Activated naive CD8-positive, alpha-beta T cell (primary cell): ENCODE measurements at regions not wholly inside any gene's neighbourhood (a gene's known extent, or its start where the extent isn't known, plus 50 kb on each side); places are given as distances from the start of the nearest gene placed in this dataset.
A peak's percentile ranks its signal among the peaks of the same experiment; 100 is the strongest.

ENCODE experiments used
- H3K27ac Mint-ChIP-seq: one replicate; pipeline ENCODE4 v1.8.0; 2021; ENCODE audit warnings: mixed read lengths
- H3K27me3 Mint-ChIP-seq: one replicate; pipeline ENCODE4 v1.8.0; 2021; ENCODE audit warnings: mixed read lengths
- H3K36me3 Mint-ChIP-seq: one replicate; pipeline ENCODE4 v1.8.0; 2021; ENCODE audit warnings: mixed read lengths
- H3K4me1 Mint-ChIP-seq: one replicate; pipeline ENCODE4 v1.8.0; 2021; ENCODE audit warnings: low read depth, mixed read lengths
- H3K4me3 Mint-ChIP-seq: one replicate; pipeline ENCODE4 v1.8.0; 2021; ENCODE audit warnings: mild to moderate bottlenecking, mixed read lengths
- H3K9me3 Mint-ChIP-seq: one replicate; pipeline ENCODE4 v1.8.0; 2021; ENCODE audit warnings: low read depth, mixed read lengths

DNA sequence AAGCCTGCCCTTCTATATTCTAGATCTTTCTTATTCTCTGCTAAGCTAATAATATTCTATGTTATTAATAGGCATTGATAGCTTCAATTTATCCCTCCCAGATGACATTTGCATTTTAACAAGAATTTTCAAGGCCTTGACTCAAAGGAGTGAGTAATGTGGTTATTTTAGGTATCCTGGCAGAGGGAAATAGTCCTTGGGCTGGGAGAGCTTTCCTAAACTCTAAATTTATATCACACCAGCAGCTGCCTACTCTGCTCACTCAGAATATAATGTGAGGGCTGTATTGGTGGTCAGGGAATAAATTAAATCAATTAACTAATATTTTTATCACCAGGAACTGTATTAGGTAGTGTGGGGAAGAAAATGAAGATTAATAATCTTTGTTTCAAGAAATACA is 74.8 kb upstream of the ADAM23 start:
- no peaks in the 10 kb centered on the region for H3K36me3 Mint-ChIP-seq
- H3K4me1 Mint-ChIP-seq = no peaks in the 10 kb centered on the region
- H3K9me3 Mint-ChIP-seq = peaks cover 12% of the 10 kb centered on the region
- H3K27ac Mint-ChIP-seq = no peak overlapping the region
- no peak overlapping the region for H3K4me3 Mint-ChIP-seq
- no peaks in the 10 kb centered on the region for H3K27me3 Mint-ChIP-seq

DNA sequence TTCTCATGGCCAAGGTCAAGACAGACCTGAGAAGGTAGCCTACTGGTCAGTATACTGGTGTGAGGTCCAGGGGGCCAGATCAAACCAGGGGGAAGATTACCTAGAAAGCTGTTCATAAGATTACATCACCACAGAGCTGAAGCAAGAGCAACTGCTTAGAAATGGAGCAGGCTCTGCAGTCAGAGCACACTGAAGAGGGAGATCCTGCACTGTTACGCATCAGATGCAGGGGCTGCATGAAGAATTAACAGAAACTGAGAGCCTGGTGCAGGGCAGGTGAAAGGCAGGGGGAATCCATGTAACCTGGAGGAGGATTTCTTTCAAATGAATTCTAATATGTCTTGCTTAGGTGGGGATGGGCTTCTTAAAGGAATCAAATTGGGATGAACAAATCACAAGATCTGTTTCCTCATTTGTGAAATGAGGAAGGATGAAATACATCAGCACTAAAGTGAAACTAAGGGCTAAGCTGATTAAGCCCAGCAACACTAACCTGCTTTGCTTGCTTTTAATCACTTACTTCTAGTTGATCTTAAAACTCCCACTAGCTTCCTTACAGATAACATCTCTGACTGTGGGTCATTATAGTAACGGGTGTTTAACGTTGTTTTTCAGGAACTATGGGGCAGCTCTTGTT is 74.3 kb upstream of the ADAM23 start:
- H3K27ac Mint-ChIP-seq = no peak overlapping the region
- H3K9me3 Mint-ChIP-seq = peaks cover 16% of the 10 kb centered on the region
- peaks cover 1% of the 10 kb centered on the region for H3K27me3 Mint-ChIP-seq
- H3K4me3 Mint-ChIP-seq = no peak overlapping the region
- H3K4me1 Mint-ChIP-seq = no peaks in the 10 kb centered on the region
- H3K36me3 Mint-ChIP-seq = no peaks in the 10 kb centered on the region

- Mint-ChIP-seq H3K4me1 (no peaks in the 10 kb centered on the region), H3K27ac (no peak overlapping the region), H3K9me3 (peaks cover 29% of the 10 kb centered on the region), H3K4me3 (no peak overlapping the region), H3K36me3 (no peaks in the 10 kb centered on the region), H3K27me3 (peaks cover 8% of the 10 kb centered on the region)
Observed at GRCh38 chr2:206375956-206376355, 67.4 kb upstream of the ADAM23 start.

- Mint-ChIP-seq H3K9me3 (peaks cover 31% of the 10 kb centered on the region), H3K36me3 (no peaks in the 10 kb centered on the region), H3K4me1 (no peaks in the 10 kb centered on the region), H3K27ac (no peak overlapping the region), H3K4me3 (no peak overlapping the region), H3K27me3 (peaks cover 8% of the 10 kb centered on the region)
Observed at GRCh38 chr2:206378835-206379234, 64.5 kb upstream of the ADAM23 start.

DNA sequence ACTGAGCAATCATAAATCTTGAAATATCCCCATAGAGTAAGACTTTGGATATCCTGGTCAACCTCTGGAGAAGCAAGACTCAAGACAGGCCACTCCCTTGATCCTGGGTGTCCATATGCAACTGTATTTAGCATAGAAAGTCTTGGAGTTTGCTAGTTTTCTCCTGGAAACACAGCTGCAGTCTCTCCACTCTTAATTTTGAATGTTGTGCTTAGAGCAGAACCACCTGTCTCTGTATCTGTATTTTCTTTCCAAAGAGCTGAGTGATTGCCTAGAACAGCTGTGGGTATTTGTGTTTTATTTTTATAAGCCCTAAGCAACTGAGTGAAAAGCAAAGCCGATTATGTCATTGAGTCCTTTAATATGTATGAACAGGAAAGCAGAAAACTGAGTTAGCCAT is 64.1 kb upstream of the ADAM23 start:
- H3K27ac Mint-ChIP-seq = no peak overlapping the region
- H3K9me3 Mint-ChIP-seq = peaks cover 28% of the 10 kb centered on the region
- no peaks in the 10 kb centered on the region for H3K36me3 Mint-ChIP-seq
- no peak overlapping the region for H3K4me3 Mint-ChIP-seq
- peaks cover 4% of the 10 kb centered on the region for H3K27me3 Mint-ChIP-seq
- H3K4me1 Mint-ChIP-seq = no peaks in the 10 kb centered on the region

- peaks cover 4% of the 10 kb centered on the region for H3K27me3 Mint-ChIP-seq
- H3K27ac Mint-ChIP-seq = no peak overlapping the region
- H3K4me3 Mint-ChIP-seq = no peak overlapping the region
- H3K9me3 Mint-ChIP-seq = peaks cover 30% of the 10 kb centered on the region
- no peaks in the 10 kb centered on the region for H3K4me1 Mint-ChIP-seq
- H3K36me3 Mint-ChIP-seq = no peaks in the 10 kb centered on the region
Observed at GRCh38 chr2:206379886-206380285, 63.4 kb upstream of the ADAM23 start.

- H3K27ac Mint-ChIP-seq = no peak overlapping the region
- H3K9me3 Mint-ChIP-seq = peaks cover 17% of the 10 kb centered on the region
- no peaks in the 10 kb centered on the region for H3K4me1 Mint-ChIP-seq
Observed at GRCh38 chr2:206381881-206382280, 61.5 kb upstream of the ADAM23 start.

GRCh38 chr2:206383669-206384068 is 59.7 kb upstream of the ADAM23 start:
- H3K27me3 Mint-ChIP-seq = peaks cover 5% of the 10 kb centered on the region
- H3K4me1 Mint-ChIP-seq = no peaks in the 10 kb centered on the region
- no peak overlapping the region for H3K4me3 Mint-ChIP-seq
- H3K36me3 Mint-ChIP-seq = no peaks in the 10 kb centered on the region
- no peak overlapping the region for H3K27ac Mint-ChIP-seq
- H3K9me3 Mint-ChIP-seq = peaks cover 17% of the 10 kb centered on the region

More at GRCh38 chr2:206381881-206382280, 61.5 kb upstream of the ADAM23 start:
- H3K4me3 Mint-ChIP-seq = no peak overlapping the region
- no peaks in the 10 kb centered on the region for H3K36me3 Mint-ChIP-seq
- peaks cover 4% of the 10 kb centered on the region for H3K27me3 Mint-ChIP-seq

GRCh38 chr2:206387808-206388207 is 55.5 kb upstream of the ADAM23 start:
- H3K4me3 Mint-ChIP-seq = no peak overlapping the region

GRCh38 chr2:206388698-206389097 is 54.6 kb upstream of the ADAM23 start:
- H3K4me3 Mint-ChIP-seq = no peak overlapping the region
- no peaks in the 10 kb centered on the region for H3K36me3 Mint-ChIP-seq
- peaks cover 2% of the 10 kb centered on the region for H3K27me3 Mint-ChIP-seq
- peaks cover 4% of the 10 kb centered on the region for H3K9me3 Mint-ChIP-seq
- H3K4me1 Mint-ChIP-seq = no peaks in the 10 kb centered on the region
- no peak overlapping the region for H3K27ac Mint-ChIP-seq

More at GRCh38 chr2:206387808-206388207, 55.5 kb upstream of the ADAM23 start:
- H3K27me3 Mint-ChIP-seq = peaks cover 2% of the 10 kb centered on the region
- peak overlapping the region; percentile 34 for H3K27ac Mint-ChIP-seq
- H3K36me3 Mint-ChIP-seq = no peaks in the 10 kb centered on the region
- H3K9me3 Mint-ChIP-seq = peaks cover 4% of the 10 kb centered on the region
- no peaks in the 10 kb centered on the region for H3K4me1 Mint-ChIP-seq

- Mint-ChIP-seq H3K36me3 (no peaks in the 10 kb centered on the region), H3K27ac (no peak overlapping the region), H3K4me3 (no peak overlapping the region), H3K9me3 (peaks cover 3% of the 10 kb centered on the region), H3K4me1 (no peaks in the 10 kb centered on the region), H3K27me3 (peaks cover 2% of the 10 kb centered on the region)
Observed at GRCh38 chr2:206389164-206389563, 54.2 kb upstream of the ADAM23 start.

- Mint-ChIP-seq H3K27ac (no peak overlapping the region), H3K9me3 (no peaks in the 10 kb centered on the region), H3K4me1 (no peaks in the 10 kb centered on the region), H3K36me3 (no peaks in the 10 kb centered on the region), H3K4me3 (no peak overlapping the region), H3K27me3 (peaks cover 2% of the 10 kb centered on the region)
Observed at GRCh38 chr2:206390181-206390580, 53.2 kb upstream of the ADAM23 start.

- Mint-ChIP-seq H3K27ac (no peak overlapping the region), H3K4me1 (no peaks in the 10 kb centered on the region), H3K9me3 (no peaks in the 10 kb centered on the region), H3K27me3 (peaks cover 2% of the 10 kb centered on the region), H3K36me3 (no peaks in the 10 kb centered on the region), H3K4me3 (no peak overlapping the region)
Observed at GRCh38 chr2:206392118-206392517, 51.2 kb upstream of the ADAM23 start.
